ENCODE measurements at regions not wholly inside any gene's neighbourhood (a gene's known extent, or its start where the extent isn't known, plus 50 kb on each side); places are given as distances from the start of the nearest gene placed in this dataset.

DNA sequence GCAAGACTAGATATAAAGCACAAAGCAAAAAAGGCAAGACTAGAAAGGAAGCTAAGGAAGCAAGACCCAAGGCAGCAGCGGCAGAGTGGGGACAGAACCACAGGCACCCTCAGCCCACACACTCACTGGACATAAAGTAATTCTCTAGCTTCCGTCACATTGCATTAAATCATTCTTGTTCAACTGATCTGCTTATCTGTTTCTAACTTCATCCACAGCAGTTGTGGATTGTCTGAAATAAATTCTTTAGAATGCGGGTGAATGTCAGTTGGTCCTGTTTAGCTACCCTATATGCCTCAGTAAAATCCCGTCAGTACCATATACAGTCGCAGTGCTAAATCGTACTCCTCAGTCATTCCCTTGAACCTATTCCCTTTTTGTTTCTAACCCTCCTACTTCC is 183.2 kb upstream of the SLC39A10 start:
- Histone ChIP-seq H3K36me3 (no peaks in the 10 kb centered on the region), H3K27me3 (no peaks in the 10 kb centered on the region), H3K9me3 (ENCODE audit: low read depth) (no peaks in the 10 kb centered on the region), H3K4me3 (no peak overlapping the region), H3K27ac (peak overlapping the region; percentile 36), H3K4me1 (ENCODE audit: low read depth) (peaks cover 31% of the 10 kb centered on the region)
- TF ChIP-seq, protein P1, sequence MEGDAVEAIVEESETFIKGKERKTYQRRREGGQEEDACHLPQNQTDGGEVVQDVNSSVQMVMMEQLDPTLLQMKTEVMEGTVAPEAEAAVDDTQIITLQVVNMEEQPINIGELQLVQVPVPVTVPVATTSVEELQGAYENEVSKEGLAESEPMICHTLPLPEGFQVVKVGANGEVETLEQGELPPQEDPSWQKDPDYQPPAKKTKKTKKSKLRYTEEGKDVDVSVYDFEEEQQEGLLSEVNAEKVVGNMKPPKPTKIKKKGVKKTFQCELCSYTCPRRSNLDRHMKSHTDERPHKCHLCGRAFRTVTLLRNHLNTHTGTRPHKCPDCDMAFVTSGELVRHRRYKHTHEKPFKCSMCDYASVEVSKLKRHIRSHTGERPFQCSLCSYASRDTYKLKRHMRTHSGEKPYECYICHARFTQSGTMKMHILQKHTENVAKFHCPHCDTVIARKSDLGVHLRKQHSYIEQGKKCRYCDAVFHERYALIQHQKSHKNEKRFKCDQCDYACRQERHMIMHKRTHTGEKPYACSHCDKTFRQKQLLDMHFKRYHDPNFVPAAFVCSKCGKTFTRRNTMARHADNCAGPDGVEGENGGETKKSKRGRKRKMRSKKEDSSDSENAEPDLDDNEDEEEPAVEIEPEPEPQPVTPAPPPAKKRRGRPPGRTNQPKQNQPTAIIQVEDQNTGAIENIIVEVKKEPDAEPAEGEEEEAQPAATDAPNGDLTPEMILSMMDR (IDR thresholded peaks at IDR 0.05; ENCODE audit: low read depth, low read length), result no peak
- no peak for DNase-seq (ENCODE audit: low read depth in 1 of 2, low spot score in 1 of 2)

DNA sequence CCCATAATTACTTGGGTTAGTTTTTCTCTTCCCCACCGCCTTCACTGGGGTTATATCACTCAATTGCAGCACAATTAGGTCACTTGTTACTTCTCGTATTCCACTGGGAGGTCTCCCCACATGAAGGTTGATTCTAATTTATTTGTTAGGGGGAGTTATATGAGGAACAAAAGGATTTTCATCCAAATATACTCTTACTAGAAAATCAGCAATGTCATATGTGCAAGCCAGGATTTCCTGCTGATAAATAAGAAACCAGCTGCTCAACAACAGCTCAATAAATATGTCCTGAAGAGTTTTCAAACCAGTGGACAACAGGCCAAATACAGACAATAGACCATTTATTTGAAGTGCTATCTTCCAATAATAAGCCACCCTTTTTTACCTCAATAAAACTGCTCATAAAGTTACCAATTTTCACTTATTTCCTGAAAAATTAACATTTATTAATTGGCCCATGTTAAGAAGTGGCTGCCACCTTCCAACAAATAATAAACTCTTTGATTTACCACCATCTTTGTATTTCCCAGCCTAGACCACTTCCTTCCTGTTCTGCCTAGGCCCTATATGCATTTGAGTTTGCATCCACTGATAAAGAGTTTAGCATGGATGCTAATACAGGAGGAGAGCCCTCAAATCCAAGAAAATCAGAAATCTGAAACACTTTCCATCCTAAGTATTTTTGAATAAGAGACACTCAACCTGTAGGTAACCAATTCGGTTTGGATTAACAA is 184.4 kb upstream of the SLC39A10 start:
- DNase-seq (ENCODE audit: low read depth in 1 of 2, low spot score in 1 of 2), result peak in 1 of 2 donors; percentile 34
- Histone ChIP-seq H3K27ac (no peak overlapping the region), H3K27me3 (no peaks in the 10 kb centered on the region), H3K36me3 (no peaks in the 10 kb centered on the region), H3K9me3 (ENCODE audit: low read depth) (no peaks in the 10 kb centered on the region), H3K4me3 (no peak overlapping the region), H3K4me1 (ENCODE audit: low read depth) (peaks cover 34% of the 10 kb centered on the region)
- TF ChIP-seq, protein P1 (IDR thresholded peaks at IDR 0.05; ENCODE audit: low read depth, low read length), result no peak

DNA sequence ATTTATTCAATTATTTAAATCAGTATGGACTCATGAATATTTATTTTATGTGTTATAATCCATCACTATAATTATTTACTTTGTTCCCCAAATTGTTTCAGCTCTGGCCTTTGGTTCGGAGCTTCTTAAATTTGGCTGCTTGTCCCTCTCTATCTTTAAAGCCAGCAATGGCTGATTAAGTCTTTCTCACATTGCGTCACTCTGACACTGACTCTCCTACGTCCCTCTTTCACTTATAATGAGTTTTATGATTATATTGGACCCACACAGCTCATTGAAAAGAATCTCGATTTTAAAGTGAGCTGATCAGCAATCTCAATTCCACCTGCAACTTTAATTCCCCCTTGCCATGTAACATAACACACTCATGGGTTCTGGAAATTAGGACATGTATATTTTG is 185.2 kb upstream of the SLC39A10 start:
- Histone ChIP-seq H3K9me3 (ENCODE audit: low read depth) (no peaks in the 10 kb centered on the region), H3K4me1 (ENCODE audit: low read depth) (peaks cover 34% of the 10 kb centered on the region), H3K4me3 (no peak overlapping the region), H3K36me3 (no peaks in the 10 kb centered on the region), H3K27me3 (no peaks in the 10 kb centered on the region), H3K27ac (no peak overlapping the region)
- DNase-seq (ENCODE audit: low read depth in 1 of 2, low spot score in 1 of 2), result peak in 1 of 2 donors; percentile 39
- TF ChIP-seq, protein P1 (IDR thresholded peaks at IDR 0.05; ENCODE audit: low read depth, low read length), result no peak

DNA sequence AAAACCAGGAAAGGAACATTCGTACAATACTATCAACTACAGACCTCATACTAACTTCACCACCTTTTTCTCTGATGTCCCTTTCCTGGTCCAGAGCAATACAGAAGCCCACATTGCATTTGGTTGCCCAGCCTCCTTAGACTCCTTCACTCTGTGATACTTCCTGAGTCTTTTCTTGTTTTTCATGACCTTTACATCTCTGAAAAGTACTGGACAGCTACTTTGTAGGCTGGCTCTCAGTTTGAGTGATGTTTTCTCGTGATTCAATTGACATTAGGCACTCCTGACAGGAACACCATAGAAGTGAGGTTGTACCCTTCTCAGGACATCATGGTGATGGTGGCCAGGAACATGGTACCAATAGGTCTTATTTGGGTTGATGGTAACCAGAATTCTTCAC is 185.9 kb upstream of the SLC39A10 start:
- Histone ChIP-seq H3K4me3 (no peak overlapping the region), H3K4me1 (ENCODE audit: low read depth) (peaks cover 33% of the 10 kb centered on the region), H3K27ac (no peak overlapping the region), H3K9me3 (ENCODE audit: low read depth) (no peaks in the 10 kb centered on the region), H3K27me3 (no peaks in the 10 kb centered on the region), H3K36me3 (no peaks in the 10 kb centered on the region)
- TF ChIP-seq, protein P1 (IDR thresholded peaks at IDR 0.05; ENCODE audit: low read depth, low read length), result no peak
- DNase-seq (ENCODE audit: low read depth in 1 of 2, low spot score in 1 of 2), result no peak

DNA sequence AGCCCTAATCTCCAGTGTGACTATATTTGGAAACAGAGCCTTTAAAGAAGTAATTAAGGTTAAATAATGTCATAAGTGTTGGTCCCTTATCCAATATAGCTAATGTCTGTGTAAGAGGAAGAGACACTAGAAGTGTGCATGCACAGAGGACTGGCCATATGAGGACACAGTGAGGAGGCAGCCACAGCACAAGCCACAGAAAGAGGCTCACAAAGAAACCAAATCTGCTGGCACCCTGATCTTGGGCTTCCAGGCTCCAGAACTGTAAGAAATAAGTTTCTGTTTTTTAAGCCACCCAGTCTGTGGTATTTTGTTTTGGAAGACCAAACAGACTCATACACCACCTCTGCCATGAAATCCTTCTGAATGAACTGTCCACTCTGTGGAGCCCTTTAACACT is 186.4 kb upstream of the SLC39A10 start:
- H3K9me3 ChIP-seq (ENCODE audit: low read depth), result no peaks in the 10 kb centered on the region
- H3K36me3 ChIP-seq, result no peaks in the 10 kb centered on the region
- no peak overlapping the region for H3K4me3 ChIP-seq
- TF ChIP-seq, protein P1 (IDR thresholded peaks at IDR 0.05; ENCODE audit: low read depth, low read length), result no peak
- H3K27me3 ChIP-seq, result no peaks in the 10 kb centered on the region
- H3K27ac ChIP-seq, result peak overlapping the region; percentile 49
- peaks cover 28% of the 10 kb centered on the region for H3K4me1 ChIP-seq (ENCODE audit: low read depth)
- DNase-seq (ENCODE audit: low read depth in 1 of 2, low spot score in 1 of 2), result no peak
